Ishikawa (cell line): ENCODE measurements at regions not wholly inside any gene's neighbourhood (a gene's known extent, or its start where the extent isn't known, plus 50 kb on each side); places are given as distances from the start of the nearest gene placed in this dataset.

Experiments used
- CEBPB ChIP-seq: IDR thresholded peaks from 2 replicates; pipeline ENCODE4 v1.6.1; 2012
- CREB1 ChIP-seq: IDR thresholded peaks from 2 replicates; pipeline ENCODE4 v1.6.1; 2012; ENCODE audit warnings: low read depth
- EGR1 ChIP-seq: IDR thresholded peaks from 2 replicates; pipeline ENCODE4 v1.6.1; 2012
- EP300 ChIP-seq: IDR thresholded peaks from 2 replicates; pipeline ENCODE4 v1.6.1; 2012; ENCODE audit warnings: borderline replicate concordance
- FOXM1 ChIP-seq: IDR thresholded peaks from 2 replicates; pipeline ENCODE4 v1.6.1; 2012; ENCODE audit warnings: low read depth, borderline replicate concordance
- NFIC ChIP-seq: IDR thresholded peaks from 2 replicates; pipeline ENCODE4 v1.6.1; 2012
- RAD21 ChIP-seq: IDR thresholded peaks from 2 replicates; pipeline ENCODE4 v1.6.1; 2012; ENCODE audit warnings: low read depth
- REST ChIP-seq: IDR thresholded peaks from 2 replicates; pipeline ENCODE4 v1.6.1; 2012; ENCODE audit warnings: low read depth, mild to moderate bottlenecking
- TAF1 ChIP-seq: IDR thresholded peaks from 2 replicates; pipeline ENCODE4 v1.6.1; 2012; ENCODE audit warnings: low read depth, mild to moderate bottlenecking
- TCF12 ChIP-seq: IDR thresholded peaks from 2 replicates; pipeline ENCODE4 v1.6.1; 2012; ENCODE audit warnings: low read depth
- TEAD4 ChIP-seq: IDR thresholded peaks from 2 replicates; pipeline ENCODE4 v1.6.1; 2012
- USF1 ChIP-seq: IDR thresholded peaks from 2 replicates; pipeline ENCODE4 v1.6.1; 2012
- YY1 ChIP-seq: IDR thresholded peaks from 2 replicates; pipeline ENCODE4 v1.6.1; 2012; ENCODE audit warnings: low read depth
- ZBTB7A ChIP-seq: IDR thresholded peaks from 2 replicates; pipeline ENCODE4 v1.6.1; 2012; ENCODE audit warnings: low read depth
- TF ChIP-seq, protein P1 (sequence below): IDR thresholded peaks from 2 replicates; pipeline ENCODE4 v1.6.1; 2012

DNA sequence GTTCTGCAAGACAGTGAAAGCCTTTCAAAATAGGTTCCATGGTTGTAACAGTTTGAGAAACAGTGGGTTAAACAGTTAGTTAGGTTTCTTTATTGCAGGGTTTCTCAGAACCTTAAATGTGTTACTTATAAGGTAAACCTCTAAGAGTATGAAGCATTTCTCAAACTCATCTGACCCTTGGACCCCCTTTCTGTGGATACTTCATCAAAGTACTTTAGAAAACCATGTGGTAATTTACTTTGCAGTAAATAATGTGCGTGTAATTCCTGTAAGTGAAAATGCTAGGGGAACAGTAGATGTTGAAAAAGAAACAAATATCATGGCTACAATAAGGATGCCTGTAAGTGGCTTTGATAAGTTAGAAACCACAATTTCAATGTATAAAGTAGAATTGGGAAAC lies 354.6 kb upstream of the RARB start:
- no peak for TF ChIP-seq CEBPB
- TF ChIP-seq TEAD4, result no peak

DNA sequence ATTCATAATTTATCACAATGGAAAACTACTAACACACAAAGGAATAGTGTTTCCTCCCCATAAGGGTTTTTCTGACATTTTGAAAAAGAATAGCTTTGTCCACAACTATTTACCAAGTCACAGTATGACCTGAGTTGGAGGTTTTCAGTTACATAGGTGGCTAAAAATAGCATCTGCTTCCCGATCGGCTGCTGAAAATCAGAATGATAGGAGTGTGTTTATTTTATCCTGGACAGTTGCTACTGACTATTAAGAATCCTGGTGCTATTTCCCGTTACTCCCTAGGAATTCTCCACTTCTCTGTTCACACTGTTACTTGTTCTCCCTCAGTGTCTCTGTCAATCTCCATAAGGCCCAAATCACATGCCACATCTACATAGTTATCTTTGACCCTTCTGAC lies 353.9 kb upstream of the RARB start:
- TF ChIP-seq RAD21 (no peak), CREB1 (no peak), USF1 (no peak), TAF1 (no peak), EGR1 (no peak), EP300 (no peak), TCF12 (no peak), TEAD4 (no peak), YY1 (no peak), ZBTB7A (no peak), REST (no peak), NFIC (no peak), CEBPB (no peak), FOXM1 (no peak)

- TF ChIP-seq ZBTB7A, result no peak
- no peak for TF ChIP-seq YY1
- no peak for TF ChIP-seq CREB1
- TF ChIP-seq TEAD4, result no peak
- no peak for TF ChIP-seq TAF1
- TF ChIP-seq EGR1, result no peak
- TF ChIP-seq REST, result no peak
- no peak for TF ChIP-seq CEBPB
- no peak for TF ChIP-seq FOXM1
- TF ChIP-seq NFIC, result no peak
These were observed 347.6 kb upstream of the RARB start for GRCh38 chr3:25080461-25080860.

GRCh38 chr3:25084016-25084415 lies 344.0 kb upstream of the RARB start:
- no peak for TF ChIP-seq EGR1
- TF ChIP-seq FOXM1, result no peak
- no peak for TF ChIP-seq EP300
- TF ChIP-seq TEAD4, result no peak

- no peak for TF ChIP-seq TEAD4
- TF ChIP-seq EGR1, result no peak
- no peak for TF ChIP-seq FOXM1
- TF ChIP-seq REST, result no peak
- no peak for TF ChIP-seq YY1
- TF ChIP-seq RAD21, result no peak
- TF ChIP-seq TAF1, result no peak
- no peak for TF ChIP-seq CREB1
- no peak for TF ChIP-seq USF1
- TF ChIP-seq CEBPB, result no peak
- TF ChIP-seq ZBTB7A, result no peak
- no peak for TF ChIP-seq NFIC
- TF ChIP-seq, protein P1, sequence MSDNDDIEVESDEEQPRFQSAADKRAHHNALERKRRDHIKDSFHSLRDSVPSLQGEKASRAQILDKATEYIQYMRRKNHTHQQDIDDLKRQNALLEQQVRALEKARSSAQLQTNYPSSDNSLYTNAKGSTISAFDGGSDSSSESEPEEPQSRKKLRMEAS, result no peak
- TF ChIP-seq EP300, result no peak
- no peak for TF ChIP-seq TCF12
These were observed 341.3 kb upstream of the RARB start for GRCh38 chr3:25086721-25087120.
